ENCODE measurements at regions not wholly inside any gene's neighbourhood (a gene's known extent, or its start where the extent isn't known, plus 50 kb on each side); places are given as distances from the start of the nearest gene placed in this dataset.
A peak's percentile ranks its signal among the peaks of the same experiment; 100 is the strongest.

GRCh38 chr1:42096554-42096953, 56.7 kb upstream of the GUCA2B start:
- no peak for DNase-seq

- no peak for DNase-seq
These were observed 64.0 kb upstream of the GUCA2B start for GRCh38 chr1:42089246-42089645.

DNA sequence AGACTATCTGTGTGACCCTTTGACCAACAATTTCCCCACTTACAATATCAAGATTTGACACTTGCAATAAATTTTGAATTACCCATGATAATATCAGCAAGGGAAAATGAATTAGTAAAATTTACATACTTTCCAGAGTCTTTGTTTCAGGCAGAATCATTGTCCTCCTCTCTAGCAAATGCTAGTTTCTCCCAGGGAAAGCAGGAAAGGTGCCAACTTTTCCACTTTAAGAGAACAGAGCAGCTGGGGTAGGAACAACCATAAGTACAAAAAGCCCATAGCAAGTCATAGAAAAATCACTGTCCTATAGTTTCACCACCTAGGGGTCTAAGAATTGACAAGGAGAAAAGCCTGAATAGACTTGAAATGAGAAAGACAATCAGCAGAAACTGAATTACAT, 67.1 kb upstream of the GUCA2B start:
- DNase-seq: no peak

GRCh38 chr1:42085596-42085995, 67.6 kb upstream of the GUCA2B start:
- DNase-seq: no peak

DNA sequence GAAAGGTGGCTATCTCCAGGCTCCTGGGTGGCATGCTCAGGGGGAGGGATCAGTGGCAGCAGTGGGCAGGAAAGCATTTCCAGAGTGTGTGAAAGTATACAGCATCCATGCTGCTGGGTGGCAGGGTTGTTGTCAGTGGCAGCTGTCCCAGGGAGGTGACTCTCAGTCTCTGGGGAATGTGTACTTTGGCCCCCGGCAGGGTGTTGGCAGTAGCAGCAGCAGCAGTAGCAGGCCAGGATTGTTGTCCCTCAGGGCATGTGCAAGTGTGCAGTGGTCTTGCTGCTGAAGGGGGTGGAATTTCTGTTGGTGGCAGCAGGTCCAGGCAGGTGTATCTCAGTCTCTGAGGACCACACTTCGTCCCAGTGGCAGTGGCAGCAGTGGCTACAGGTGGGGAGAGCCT, 71.7 kb upstream of the GUCA2B start:
- no peak for DNase-seq

DNA sequence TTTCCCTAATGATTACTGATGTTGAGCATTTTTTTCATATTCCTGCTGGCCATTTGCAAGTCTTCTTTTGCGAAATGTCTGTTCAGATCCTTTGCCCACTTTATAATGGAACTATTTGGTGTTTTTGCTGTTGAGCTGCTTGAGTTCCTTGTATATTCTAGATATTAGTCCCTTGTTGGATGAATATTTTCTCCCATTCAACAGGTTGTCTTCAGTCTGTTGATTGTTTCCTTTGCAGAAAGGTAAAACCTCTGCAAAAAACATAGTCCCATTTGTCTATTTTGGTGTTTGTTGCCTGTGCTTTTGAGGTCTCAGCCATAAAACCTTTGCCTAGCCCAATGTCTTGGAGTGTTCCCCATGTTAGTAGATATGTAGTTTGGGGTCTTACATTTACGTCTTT, 78.0 kb upstream of the GUCA2B start:
- DNase-seq: no peak

- no peak for DNase-seq
These were observed 82.2 kb upstream of the GUCA2B start for GRCh38 chr1:42070996-42071395.

- no peak for DNase-seq
These were observed 95.4 kb upstream of the GUCA2B start for GRCh38 chr1:42057800-42058199.

DNA sequence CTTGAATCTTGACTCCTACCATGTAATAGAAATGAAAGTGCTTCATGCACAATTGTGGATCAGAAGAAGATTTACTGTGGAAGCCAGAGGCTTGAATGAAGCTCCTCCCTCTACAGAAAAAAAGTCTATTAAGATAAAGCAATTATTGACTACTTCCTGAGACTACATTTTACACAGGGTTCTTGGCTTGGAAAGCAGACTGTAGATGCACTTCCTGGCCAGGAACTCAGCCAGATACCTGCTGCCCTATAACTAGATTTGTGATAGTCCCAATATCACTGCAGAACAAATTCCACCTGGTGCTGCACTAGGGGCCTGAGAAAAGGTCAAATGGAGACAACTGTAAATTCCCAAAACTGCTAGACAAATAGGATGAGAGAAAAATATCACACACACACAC, 96.8 kb upstream of the GUCA2B start:
- DNase-seq: no peak

DNA sequence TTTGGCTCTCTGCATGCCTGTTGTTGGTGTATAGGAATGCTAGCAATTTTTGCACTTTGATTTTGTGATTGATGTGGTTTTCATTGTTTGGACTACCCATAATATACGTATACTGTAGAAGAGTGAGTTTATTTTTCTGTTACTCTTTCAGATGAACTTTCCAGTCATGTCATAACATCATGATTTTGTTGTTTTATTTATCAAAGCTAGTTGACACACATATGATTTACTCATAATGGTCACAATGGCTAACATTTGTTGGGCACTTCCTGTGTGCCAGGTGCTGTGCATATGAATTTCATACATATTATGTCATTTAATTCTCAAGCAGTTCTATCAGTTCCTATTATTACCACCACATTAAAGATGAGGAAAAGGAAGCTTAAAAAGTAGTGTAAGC, 98.1 kb upstream of the GUCA2B start:
- no peak for DNase-seq

- DNase-seq: no peak
These were observed 101.0 kb upstream of the GUCA2B start for GRCh38 chr1:42052072-42052699.

- DNase-seq: no peak
These were observed 105.7 kb upstream of the GUCA2B start for GRCh38 chr1:42047508-42047880.

DNA sequence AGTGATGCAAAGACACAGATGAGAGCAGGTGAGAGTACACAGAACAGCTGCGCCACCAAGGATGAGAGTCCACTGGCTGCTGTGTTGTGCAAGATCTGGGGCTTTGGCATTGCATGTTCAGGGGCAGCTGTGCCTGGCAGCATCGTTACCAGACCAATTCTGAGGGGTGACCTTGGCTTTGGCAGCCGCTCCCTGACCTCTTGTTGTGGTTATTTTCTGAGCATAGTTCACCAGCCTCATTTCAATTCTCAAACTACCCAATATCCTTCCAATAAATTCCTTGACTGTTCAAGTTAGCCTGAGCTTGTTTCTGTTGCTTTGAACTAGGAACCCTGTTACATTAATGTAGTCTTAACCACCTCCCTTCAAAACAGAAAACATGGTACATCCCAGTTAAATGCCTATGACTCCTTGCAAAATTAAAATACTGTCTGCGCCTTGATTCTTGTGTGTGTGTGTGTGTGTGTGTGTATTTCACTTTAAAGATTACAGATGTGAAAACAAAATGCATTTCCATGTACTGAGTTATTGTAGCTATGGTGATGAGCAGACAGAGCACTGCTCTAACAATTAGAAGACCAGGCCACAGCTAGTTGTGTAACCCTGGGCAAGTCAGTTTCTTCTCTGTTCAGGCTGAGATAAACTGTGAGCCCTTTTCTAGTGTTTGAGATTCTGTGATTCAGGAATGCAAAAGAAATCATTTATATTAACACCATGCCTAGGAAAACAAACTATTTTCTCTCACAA, 106.3 kb upstream of the GUCA2B start:
- DNase-seq: peak; percentile 36

GRCh38 chr1:42044346-42044745, 108.9 kb upstream of the GUCA2B start:
- no peak for DNase-seq

GRCh38 chr1:42043811-42044210, 109.4 kb upstream of the GUCA2B start:
- DNase-seq: no peak

DNA sequence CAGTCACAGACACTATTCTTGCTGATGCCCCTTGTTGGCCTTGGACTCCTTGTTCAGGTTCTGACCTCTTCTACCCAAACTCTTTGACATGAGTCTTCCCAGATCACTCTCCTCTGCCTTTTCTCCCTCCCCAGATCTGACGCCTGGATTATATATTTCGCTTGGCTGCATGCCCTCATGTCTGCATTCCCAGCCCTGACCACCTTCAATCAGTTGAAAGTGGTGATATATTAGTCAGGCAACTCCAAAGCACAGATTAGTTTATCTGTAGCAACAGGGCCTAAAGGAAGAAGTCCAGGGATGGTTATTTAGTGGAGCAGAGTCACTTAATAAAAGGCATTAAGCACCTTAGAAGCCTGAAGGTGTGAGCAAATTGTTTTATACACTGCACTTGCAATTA, 110.0 kb upstream of the GUCA2B start:
- no peak for DNase-seq

GRCh38 chr1:42041031-42041430, 112.2 kb upstream of the GUCA2B start:
- no peak for DNase-seq

DNA sequence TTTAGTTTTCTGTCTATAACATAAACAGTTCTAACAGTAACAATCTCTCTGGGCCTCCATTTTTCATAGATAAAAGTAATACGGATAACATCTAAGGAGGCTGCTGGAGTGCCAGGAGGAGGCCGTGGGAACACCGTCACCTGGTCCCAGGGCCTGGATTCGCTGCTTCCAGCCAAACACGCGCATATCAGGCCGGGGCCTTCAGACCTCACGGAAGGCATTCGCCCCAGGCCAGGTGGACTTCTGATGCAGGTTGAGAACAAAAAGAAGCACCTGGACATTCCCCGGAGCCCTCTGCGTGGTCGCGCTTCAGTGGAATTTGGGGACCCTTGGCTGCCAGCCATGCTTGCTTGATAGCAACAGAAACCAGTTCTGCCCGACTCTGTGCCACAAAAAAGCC, 113.1 kb upstream of the GUCA2B start:
- DNase-seq: no peak

DNA sequence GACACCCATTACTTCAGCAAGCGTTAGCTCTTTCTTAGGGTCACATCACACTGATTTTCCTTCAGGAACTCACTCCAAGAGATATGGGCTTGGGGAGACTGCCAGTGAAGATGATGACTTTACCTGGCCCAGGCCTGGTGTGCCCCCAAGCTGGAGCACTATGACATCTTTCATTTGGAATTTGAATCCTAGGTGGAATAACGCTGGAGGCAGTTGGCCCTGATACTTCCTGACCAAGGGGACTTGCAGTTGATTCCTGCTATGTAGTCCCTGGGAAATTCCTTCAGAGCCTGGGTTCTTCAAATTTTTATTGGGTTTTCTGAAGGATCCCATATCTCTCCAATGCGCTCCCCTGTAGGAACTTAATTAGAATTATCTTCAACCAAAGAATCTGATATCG, 114.9 kb upstream of the GUCA2B start:
- no peak for DNase-seq

- DNase-seq: no peak
These were observed 115.6 kb upstream of the GUCA2B start for GRCh38 chr1:42037586-42037985.

GRCh38 chr1:42037161-42037560, 116.0 kb upstream of the GUCA2B start:
- no peak for DNase-seq

DNA sequence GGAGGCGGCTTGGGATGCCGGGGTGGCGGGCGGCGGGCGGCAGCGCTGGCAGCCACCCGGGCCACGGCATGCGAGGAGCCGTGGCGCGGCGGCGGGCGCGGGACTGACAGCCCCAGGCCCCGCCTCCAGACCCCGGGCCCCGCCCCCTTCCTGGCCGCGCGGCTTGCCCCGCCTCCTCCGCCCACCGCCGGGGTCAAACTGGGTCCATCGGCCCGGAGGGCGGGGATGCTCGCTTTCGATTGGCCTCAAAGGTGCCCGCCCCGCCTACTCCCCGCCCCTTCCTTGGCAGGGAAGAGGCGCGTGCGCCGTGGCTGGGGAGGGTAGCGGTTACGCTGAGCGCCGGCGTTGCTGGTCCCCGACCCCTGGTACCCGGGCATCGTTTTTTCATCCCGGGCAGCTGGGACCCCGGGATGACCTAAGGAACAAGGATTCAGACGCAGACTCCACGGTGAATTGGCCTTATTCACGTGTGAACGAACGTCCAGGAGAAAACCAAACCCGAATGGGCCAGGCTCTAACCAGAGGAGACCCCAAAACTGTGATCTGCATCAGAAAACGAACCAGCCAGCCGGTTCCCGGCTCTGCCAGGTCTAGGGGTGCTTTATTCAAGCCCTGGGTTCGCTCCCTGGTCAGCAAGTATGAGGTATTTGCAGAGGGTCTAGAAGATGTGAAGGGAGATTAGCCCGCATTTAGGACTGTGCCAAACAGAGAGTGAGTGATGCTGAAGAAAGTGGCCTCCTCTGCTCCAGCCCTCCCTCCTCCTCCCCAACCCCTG, 117.2 kb upstream of the GUCA2B start:
- peak; percentile 24 for DNase-seq

- peak; percentile 16 for DNase-seq
These were observed 116.6 kb upstream of the HIVEP3 start for GRCh38 chr1:42035205-42035829.

- DNase-seq: peak; percentile 8
These were observed 115.7 kb upstream of the HIVEP3 start for GRCh38 chr1:42034426-42034825.

Measured in NCI-H524 treated with DMSO at 0.1 percent for 48 hours (cell line).